ENCODE measurements at regions not wholly inside any gene's neighbourhood (a gene's known extent, or its start where the extent isn't known, plus 50 kb on each side); places are given as distances from the start of the nearest gene placed in this dataset.

DNA sequence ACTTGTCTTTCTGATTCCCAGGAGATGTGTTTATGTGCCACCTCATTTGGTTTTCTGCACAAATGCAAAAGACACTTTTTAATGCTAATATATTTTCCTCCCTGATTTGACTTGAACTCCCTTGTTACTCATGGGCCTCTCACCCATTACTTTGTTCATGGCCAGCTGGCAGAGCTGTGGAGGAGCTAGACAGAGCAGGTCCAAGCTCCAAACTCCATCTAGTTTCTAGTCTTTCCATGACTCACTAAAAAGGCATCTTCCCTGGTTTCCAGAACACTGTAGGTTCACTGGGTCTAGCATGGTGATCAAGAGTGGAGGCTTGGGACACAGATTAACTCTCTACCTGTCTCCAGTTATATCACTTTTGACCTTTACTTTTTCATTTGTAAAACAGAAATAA lies 161.0 kb upstream of the SLC28A3 start:
- TF ChIP-seq GATA2 (IDR thresholded peaks at IDR 0.05; ENCODE audit: low read depth, low read length) (no peak), GATA3 (IDR thresholded peaks at IDR 0.05; ENCODE audit: low read depth, low read length) (no peak)
